SW 1271 (cell line): ENCODE measurements at regions not wholly inside any gene's neighbourhood (a gene's known extent, or its start where the extent isn't known, plus 50 kb on each side); places are given as distances from the start of the nearest gene placed in this dataset.

Source experiments
- DNase-seq, 2 experiments: peaks; one replicate each; lab custom pipeline; 2025; lab: John Stamatoyannopoulos, UW

DNA sequence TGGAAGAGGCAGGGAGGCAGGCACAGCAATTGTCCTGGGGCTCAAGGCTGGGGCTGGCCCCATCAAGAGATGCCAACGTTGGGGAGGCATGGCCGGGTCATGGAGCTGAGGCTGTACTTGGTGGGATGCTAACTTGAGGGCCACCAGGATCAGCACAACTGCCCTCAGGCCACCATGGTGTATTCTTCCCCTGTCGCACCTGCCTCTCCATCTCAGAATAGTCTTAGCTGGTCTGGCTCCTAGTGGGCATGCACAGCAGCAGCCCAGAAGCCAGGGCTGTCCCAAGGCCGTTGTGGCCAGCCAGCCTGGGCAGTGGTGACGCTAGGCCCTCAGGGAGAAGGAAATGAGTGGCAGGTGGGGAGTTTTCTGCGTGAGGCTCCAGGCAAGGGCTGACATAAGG, 91.3 kb downstream of the DHCR7 start:
- DNase-seq = no peak

DNA sequence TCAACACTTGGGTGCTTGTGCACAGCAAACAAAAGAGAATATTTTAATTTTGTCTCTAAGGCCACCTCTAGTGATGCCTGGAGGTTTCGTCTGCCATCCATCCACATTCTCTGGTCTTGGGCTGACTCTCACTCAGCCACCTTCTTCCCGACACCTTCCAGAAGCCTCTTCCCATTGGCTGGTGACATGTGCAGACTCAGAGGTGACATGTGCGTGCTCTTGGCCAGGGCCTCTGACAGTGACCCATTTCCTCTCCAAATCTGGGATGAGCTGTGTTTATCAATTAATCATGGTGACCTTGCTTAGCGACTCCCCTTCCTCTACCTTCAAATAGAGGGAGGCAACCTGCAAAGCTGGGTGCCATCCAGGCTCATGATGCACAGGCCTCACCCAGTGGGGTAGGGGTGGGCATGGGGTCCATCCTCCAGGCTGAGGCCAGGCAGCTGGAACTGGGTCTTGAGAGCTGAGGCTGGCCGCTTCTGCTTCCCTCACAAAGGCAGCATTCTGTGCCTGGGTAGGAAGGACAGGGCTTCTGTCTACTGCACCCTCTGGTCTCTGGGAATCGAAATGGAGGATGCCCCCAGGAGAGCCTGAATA, 91.8 kb downstream of the DHCR7 start:
- no peak for DNase-seq

DNA sequence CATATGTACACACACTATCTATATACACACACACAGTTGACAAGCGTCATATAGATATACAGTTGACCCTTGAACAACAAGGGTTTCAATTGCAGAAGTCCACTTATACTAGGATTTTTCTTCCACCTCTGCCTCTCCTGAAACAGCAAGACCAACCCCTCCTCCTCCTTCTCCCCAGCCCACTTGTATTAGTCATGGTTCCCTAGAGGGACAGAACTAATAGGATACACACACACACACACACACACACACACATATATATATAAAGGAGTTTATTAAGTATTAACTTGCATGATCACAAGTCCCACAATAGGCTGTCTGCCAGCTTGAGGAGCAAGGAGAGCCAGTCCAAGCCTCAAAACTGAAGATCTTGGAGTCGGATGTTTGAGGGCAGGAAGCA, 92.9 kb downstream of the DHCR7 start:
- no peak for DNase-seq

DNA sequence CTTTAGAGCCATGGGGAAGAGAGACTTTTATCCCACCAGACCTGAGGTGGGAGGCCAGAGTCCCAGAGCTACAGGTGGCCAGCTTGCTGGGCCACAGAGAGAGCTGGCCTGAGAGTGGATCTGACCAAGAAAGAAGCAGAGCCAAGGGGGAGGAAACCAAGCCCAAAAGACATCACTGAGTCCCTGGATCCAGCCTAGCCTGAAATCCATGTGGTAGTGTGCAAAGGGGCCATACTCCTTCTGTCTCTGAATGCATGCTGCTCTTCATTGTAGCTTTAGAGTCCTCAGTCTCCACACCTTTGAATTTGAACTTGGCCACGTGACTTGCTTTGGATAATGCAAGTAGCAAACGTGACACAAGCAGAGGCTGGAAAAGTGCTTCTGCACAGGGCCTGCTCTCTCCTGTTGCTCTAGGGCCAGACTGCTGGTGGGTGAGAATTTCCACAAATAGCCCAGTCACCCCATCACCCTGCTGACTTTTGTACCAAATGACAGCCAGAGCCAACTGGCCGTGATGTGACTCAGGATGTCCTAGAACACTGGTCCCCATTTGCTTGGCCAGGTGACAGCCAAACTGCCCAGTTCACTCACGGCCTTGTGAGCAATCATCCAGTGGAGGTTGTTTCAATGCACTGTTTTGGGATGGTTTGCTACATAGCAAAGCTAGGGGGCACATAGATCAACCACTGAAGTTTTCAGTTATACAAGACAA, 93.6 kb downstream of the DHCR7 start:
- DNase-seq = no peak

DNA sequence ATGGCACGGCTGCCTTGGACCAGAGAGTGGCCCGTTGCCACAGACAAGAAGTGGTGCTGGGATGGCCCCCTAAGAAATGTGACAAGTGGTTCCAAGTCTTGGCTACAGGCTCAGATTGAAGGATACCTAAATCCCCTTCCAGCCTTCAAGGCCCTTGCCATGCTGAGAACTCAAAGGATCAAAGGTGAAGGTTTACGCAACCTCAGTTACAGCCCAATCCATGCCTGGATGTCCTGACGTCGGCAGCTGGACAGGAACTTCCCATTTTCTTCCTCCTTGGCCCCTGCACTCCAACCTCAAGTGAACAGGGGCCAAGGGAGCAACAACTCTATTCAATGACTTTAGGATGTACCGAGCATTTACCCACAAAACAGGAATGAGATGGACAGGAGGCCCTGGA, 95.4 kb downstream of the DHCR7 start:
- DNase-seq = no peak

DNA sequence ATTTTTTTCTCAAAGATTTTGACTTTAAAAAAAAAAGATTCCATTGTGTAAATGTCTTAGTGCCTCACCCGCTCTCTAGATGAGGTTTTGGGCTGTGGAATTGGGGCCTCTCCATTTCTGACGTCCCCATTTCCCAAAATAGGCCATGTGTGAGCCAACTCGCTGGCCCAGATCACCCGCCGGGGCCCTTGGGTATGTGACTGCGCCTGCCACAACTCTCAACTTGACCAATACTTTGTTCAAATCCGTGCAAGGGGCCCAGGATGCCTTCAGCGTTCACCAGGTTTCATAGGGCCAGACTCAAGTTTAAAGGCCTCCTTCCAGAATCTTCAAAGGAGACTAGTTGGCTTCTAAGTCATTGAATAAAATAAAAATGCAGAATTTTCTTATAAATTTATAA, 96.0 kb downstream of the DHCR7 start:
- DNase-seq = no peak

DNA sequence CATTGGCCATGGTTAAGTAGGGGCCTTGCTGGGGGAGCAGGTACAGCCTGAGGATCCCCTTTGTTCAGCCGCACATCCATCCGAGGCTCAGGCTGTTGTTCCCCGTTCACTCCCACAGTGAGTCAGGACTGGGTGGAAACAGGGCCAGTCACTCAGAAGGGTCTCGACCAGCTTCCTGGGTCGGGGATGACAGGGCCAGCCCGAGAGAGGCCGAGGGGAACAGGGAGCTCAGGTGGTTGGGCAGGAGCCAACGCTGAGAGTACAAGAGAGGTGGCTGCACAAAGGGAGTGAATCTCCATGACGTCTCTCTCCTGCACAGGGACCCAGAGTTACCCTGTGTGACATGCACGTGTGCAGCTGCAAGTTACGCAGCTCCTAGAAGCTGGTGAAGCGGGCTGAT, 97.2 kb upstream of the SHANK2 start:
- no peak for DNase-seq

DNA sequence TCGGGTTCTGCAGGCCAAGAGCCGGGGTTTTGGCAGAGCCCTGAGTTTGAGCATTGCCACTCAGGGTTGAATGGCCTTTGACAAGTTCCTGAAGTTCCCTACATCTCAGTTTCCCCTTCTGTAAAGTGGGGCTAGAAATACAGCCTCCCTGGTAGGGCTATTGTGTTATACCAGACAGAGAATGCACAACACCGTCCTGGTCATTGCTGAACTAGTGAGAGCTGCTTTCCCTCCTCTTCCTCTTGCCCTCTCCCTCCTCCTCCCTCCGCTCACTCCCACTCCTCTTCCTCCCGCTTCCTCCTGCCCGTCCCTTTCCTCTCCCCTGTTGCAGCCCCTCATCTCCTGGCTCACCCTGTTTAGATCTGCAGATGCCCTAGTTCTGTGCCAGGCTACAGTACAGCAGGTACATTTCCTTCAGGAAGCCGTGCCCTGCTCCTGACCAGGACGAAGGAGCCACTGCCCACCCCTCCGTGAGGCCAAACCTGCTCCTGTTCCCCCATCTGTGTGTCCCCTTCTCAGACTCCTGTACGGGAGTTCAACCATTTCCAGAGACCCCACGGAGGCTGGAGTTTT, 91.5 kb upstream of the SHANK2 start:
- DNase-seq = no peak

DNA sequence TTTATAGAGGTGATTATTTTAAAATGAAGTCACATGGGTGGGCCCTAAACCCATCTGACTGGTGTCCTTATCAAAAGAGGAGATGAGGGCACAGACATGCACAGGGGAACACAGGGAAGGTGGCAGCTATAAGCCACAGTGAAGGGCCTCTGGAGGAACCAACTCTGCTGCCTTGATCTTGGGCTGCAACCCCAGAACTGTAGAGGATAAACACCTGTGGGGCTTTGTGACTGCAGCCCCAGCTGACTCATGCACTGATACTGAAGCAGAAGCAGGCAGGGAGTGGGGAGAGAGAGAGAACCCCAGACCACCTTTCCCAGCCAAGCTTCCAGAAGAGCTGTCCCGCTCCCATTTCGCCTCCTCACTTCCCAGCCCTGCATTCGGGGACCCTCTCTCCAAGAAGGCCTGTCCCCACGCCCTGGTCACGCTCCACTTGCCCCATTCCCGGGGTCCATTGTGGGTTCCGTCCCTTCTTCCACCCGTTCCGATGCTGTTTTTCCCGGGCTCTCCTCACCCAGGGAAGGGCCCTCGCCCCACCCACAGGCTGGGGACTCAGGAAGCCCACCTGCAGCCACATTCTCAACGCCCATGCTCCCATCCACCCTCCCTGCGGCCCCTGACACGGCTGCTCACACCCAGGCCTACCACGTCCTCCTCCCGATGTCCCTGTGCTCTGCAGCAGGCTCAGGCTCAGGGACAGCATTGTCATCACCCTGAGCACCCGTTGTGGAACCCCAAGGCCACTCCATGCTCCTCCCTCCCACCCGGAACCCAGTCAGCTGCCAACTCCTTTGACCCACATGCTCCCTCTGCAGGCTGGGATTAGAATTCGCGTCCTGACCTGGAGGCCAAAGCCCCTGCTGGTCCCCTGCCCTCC, 90.8 kb upstream of the SHANK2 start:
- DNase-seq = peak; percentile 33 to 34

DNA sequence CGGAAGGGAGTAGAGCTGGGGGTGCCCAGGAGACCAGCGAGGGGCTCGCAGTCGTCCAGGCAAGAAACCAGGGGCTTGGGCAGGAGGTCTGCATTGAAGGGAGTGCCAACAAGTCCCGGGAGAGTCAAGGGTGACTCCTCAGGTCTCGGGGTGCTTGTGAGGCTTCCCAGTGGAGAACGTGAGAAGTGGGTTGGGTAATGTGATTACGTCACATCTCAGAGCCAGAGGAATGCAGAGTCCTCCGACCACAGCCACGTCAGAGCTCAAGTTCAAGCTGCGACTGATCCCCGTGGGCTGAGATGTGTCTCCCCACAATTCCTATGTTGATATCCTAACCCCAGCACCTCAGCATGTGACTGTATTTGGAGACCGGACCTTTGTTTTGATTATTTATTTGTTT, 89.7 kb upstream of the SHANK2 start:
- no peak for DNase-seq

DNA sequence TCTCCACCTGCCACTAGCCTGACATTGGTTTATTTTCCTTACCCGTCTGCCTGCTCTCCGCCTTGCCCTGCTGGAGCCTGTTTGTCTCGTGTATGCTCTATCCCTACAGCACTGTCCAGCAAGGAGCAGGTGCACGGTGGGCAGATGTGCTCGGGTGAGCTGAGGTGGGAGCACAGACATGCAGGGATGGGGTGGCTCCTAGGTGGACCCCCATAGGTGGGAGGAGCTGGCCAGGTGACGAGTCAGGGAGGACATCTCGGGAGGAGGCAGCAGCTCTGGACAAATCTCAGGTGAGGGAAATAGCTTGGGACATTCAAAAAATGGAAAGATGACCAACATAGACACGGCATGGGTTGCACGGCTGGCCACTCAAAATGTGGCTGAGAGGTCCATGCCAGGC, 89.2 kb upstream of the SHANK2 start:
- DNase-seq = no peak

DNA sequence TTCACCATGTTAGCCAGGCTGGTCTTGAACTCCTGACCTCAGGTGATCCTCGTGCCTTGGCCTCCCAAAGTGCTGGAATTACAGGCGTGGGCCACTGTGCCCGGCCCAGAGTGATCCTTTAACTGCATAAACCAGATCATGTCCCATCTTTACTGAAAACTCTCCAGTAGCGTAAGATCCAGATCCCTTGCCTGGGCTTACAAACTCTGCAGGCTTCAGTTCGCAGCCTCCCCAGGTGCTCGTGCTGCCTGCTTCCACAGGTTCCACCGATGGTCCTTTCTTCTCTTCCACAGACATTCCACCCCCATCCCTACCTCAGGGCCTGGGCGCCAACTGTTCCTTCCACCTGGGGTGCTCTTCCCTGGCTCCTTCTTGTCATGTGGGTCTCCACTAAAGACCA, 88.8 kb upstream of the SHANK2 start:
- no peak for DNase-seq

DNA sequence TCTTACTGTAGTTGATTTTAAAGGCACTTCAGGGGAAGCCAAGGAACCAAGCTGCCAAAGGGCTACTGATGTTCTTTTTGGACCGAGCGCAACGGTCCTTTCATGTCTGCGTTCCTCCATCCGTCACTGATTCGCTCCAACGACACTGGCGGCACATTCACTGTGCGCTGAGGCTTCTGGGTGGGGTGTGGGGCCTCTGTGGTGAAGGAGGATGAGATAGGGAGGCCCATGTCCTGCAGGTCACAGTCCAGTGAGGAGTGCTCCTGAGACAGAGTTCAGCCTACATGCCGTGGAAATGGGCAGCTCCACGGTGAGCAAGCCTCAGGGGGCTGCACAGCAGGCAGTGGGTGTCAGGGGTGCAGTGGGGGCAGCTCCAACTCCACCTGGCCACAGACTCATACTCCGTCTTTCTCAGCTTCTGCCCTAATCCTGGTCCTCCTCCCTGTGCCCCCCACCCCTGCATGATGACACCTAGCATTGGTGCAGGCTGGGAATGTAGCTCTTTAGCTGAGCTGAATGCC, 87.8 kb upstream of the SHANK2 start:
- DNase-seq = no peak

DNA sequence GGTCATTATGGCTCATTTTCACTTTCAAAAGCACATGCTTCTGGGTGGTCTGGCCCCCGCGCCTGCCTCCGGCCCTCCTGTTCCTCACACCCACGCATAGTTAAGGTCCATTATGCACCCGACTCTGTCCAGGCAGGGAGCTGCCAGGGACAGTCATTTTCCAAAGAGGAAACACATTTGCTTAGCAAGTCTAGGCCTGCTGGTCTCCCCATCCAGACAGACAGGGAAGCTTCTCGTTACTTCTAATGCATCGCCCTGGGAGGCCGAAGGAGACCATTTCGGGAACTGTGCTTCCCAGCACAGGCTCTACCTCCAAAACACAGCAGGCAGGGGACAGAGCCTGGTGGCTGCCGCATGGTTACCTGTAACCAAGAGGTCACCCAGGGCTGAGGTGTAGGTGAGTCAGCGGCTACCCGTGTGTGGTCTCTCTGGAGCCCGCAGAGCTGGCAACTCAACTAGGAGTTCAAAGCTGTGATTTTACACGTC, 87.1 kb upstream of the SHANK2 start:
- no peak for DNase-seq

DNA sequence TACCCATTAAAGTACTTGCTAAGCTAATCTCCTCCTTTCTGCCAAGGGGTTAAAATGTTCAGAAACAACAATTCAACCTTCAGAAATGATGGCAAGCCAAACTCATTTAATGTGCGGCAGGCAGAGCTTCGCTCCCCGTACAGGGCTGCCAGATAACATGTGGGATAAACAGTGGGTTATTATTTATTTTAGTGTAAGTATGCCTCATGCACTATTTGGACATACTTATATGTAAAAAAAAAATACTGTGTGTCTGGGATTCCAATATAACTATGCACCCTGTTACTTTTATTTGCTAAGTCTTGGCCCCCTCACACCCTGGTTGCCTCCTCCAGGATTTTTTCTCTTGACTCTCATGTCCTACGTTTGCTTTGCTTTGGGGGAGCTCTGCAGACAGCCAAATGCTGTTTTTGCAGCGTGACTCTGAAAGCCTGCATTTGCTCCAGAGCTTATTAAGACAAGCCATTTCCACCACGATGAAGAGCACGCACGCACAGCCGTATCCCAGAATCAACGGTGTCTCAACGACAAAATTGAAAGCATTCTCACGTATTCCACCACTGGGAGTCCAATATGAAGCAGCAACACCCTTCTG, 86.5 kb upstream of the SHANK2 start:
- DNase-seq = no peak

DNA sequence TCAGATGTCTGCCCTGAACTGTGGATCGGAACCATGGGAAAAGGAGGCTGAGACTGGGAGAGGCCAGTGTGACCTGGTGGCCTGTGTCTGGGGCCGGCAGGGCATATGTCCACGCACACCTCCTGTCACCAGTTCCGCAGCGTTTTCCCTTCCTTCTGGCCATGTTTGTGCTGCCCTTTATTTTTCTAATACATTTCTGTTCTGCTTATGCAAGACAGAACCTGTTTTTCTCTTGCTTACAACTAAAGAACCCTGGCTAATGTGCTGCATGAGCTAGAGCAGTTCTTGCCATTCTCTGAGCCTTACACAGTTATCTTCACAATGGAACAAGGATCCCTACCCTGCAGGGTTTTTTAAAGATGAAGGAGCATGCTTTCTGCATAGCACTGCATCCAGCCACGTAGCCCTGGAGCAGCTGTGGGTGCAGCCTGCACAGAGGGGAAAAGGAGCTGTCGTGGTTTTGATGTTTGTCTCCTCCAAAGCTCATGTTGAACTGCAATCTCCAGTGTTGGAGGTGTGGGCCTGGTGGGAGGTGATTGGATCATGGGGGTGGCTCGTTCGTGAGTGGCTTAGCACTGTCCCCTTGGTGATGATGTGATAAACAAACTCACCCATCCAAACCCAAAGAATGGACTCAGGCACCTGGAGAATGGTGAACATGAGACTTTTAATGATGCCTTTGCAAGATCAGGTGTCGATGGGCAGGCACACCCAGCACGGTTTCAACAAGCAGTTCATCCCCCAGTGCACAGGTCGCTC, 84.8 kb upstream of the SHANK2 start:
- no peak for DNase-seq

DNA sequence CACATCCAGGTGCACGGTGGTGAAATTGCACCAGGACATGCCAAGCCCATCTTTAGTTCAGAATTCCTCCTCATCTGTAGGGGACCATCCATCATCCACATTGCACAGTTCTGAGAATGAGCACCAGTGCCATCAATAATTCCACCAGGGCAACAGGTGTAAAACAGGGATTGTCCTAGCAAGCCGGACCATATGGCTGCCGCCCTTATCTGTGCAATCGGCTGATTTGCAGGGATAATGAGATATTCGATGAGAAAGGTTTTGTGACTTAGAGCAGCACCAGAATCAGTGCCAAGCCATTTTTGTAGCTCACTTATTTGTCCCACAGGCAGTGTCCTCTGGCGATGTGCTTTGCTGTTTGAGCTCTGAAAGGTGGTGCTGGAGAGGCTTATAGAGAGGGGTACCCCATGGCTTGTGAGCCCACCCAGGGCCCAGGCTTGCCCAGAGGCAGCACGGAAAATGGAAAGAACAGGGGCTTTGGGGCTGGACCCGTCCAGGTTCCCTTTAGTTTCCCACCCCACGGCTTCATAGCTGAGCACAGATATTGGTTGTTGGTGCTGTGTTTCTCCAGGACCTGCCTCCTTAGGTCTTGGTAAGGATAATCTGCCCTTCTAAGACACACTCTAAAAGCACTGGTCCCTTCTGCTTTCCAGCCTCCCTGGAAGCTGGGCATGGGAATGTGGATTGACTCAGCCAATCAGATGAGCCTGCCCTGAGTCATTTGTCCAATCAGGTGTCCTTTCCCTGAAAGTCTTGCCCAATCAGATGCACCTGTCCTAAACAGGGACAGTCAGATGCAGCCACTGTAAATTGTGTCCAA, 84.0 kb upstream of the SHANK2 start:
- no peak for DNase-seq

DNA sequence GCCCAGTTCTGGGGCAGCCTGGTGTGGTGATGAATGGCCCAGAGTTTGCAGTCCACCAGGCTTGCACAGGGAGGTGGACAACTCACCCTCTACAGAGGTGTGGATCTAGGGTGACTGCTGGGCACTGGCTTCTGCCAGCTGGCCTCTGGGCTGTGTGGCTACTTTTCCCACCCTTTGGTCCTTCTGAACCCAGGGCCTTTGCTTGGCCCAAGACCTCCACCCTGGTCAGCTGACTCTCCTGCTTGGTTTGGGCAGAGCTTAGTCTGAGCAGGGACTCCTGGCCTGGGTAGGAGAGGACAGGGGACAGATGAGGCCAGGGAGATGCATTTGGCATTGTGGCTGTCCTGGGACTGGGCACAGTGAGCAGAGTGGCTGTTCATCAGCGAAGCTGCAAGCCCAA, 83.0 kb upstream of the SHANK2 start:
- DNase-seq = no peak

DNA sequence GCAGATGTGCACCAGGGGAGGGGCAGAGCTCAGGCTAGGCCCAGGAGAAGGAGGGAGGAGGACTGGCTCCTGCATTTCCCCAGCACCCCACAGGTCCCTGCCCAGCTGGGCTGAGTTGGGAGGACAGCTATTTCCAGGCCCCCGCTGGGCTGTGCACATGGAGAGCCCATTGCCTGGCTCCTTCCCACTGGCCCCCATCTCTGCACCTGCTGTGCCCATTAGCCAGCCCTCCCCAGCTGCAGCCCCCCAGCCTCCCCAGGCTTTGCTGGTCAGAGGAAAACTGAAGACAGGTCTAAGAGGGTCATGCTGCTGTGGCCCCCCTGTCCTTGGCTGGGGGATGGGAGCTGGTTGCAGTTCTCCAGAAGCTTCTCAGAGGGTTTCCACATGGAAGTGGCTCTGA, 81.8 kb upstream of the SHANK2 start:
- no peak for DNase-seq

DNA sequence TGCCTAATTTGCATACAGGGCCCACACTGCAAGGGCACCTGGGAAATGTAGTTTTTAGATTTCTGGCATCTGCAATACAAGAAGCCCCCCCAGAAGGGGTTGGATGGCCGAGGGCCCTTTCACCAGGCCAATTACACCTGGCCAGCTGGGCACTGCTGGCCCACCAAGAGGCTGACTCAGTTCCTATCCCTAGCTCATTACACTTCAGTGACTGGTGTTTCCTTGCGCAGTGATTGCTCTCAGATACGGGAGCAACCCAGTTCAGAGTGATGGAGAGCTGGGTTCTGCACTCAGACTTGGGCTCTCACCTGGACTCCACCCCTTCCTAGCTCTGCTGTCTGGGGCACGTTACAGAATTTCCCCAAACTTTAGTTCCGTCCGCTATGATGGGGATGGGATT, 81.1 kb upstream of the SHANK2 start:
- no peak for DNase-seq
